Umbilical cord (tissue), 1 donor: ENCODE measurements at regions not wholly inside any gene's neighbourhood (a gene's known extent, or its start where the extent isn't known, plus 50 kb on each side); places are given as distances from the start of the nearest gene placed in this dataset.
"Not testable (repeated sequence)": the region's sequence is repeated elsewhere in the genome, so short reads cannot be mapped to it uniquely, and the experiment has no call there.

Source experiments
- DNase-seq: peaks from one replicate; pipeline ENCODE4 v3.0.0-alpha.2; 2015; ENCODE audit warnings: low spot score

DNA sequence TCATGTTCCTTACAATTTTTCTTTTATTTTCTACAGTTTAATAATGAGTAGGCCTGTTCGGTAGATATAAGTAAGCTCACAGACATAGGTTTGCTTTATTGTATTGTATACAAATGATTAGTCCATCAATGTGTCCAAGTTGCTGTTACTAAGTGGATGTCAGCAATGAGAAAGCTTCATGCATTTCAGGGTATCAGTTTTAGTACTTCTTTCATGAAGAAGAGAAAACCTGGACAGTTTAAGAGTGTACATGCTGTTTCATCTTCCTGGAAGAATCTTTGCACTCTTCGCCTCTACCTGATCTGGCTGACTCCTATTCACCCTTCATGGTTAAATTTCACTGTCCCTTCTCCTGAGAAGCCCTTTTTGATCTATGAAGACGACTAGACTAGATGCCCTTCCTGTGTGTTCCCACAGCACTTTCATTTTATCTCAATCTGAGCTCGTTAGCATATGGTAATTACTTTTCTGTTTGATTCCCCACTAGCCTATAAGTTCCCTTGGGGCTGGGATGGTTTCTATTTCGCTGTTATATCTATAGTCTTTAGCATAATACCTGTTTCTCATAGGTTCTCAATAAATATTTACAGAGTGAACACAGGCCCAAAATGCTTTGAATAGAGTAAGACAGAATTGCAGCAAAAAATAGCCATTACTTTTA is 70.7 kb downstream of the CETN3 start:
- no peak for DNase-seq

DNA sequence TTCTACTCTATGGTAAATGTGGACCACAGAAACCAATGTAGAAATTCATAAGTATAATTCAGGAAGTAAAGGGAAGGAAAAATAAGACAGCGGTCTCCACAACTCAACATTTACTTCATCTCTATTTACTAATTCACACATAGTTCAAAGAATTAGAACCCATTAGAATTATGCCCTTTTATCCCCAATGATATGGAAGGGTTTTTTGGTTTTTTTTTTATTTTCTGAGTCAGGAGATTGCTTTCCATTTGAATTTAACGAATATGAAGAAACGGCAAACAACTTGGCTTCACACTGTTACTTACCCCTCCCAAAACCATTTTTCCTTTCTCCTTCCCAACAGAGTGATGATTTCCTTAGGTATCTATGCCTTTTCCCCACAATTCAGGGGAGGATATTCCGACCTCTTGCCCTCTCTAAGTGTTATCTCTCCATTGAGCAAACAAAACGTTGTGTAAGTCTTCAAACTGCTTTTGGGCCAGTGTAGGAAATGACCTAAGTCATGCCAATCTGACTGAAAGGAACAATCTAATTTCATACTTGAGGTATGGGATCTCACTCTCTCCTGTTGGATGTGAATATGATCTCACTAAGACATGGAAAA is 72.0 kb downstream of the CETN3 start:
- DNase-seq = no peak

DNA sequence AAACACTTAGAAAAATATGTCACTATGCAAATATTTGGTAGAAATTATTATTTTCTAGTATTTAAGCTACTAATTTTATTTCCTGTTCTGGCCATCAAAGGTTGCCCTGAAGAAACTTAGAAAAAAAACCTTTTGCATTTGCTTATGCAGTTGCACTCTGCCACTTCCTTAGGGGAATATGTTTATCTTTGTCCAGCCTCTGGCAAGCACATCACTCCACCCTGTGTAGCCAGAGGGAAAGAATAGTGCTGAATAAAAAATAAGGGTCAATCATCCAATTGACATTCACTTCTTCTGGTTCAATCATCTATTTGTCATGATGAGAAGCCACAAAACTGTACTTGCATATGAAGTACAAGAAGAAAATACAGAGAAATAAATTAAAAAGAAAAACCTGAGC is 72.8 kb downstream of the CETN3 start:
- DNase-seq = no peak

DNA sequence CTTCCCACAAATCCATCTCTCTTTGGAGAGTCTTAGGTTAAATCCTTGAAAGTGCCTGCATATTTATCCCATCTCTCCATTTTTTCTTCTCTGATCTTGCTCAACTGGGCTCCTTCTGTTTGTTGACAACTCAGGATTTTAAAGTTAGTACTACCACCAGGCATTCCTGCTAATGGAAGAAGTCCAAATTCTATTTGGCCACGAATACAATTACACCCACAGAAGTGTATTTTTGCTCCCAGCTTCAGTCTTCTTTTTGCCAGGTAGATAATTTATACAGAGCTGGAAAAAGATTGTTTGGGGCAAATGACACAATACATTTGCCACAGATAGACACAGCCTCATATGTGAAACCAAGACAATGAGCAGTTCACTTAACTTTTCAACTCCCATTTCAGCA is 74.8 kb downstream of the CETN3 start:
- peak; percentile 70 for DNase-seq

DNA sequence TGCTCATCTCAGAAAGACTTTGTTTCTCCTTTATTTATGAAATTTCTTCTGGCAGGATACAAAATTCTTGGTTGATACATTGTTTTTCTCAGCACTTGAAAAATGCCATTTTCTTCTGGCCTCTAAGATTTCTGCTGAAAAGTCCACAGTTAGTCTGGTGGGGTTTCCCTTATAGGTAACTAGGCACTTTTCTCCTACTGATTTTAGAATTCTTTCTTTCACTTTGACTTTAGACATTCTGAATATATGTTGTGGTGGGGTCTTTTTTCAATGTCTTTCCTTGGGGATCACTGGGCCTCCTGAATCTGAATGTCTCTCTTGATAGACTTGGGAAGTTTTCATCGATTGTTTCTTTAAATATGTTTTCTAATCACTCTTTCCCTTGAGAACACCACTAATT is 79.6 kb downstream of the CETN3 start:
- no peak for DNase-seq

DNA sequence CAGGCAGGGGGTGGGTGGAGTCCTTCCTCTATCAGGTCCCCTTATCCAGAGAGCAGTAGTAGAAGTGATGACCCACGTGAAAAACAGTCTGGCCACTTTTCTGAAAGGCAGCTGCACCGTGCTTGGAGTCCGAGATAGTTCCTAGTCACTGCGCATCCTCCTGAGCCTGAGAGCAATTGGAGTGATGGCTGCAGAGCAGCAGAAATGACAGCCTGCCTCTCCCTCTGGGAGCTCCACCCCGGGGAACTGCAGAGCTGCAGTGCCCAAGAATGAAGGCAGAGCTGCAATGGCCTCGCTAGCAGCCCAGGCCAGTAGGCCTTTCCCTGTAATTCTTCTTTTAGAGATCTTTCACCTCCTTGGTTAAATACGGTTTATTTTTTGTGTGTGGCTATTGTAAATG is 82.6 kb downstream of the CETN3 start:
- no peak for DNase-seq

DNA sequence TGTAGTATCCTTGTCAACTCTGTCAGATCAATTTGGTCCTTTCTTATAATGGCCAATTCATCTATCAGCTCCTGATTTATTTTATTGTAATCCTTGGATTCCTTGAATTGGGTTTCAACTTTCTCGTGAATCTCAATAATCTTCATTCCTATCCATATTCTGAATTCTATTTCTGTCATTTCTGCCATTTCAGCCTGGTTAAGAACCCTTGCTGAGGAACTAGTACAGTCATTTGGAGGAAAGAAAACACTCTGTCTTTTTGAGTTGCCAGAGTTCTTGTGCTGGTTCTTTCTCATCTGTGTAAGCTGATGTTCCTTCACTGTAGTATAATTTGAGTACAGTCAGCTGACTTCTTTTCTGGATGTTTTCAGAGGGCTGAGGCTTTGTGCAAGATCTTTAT is 84.5 kb downstream of the CETN3 start:
- no peak for DNase-seq

DNA sequence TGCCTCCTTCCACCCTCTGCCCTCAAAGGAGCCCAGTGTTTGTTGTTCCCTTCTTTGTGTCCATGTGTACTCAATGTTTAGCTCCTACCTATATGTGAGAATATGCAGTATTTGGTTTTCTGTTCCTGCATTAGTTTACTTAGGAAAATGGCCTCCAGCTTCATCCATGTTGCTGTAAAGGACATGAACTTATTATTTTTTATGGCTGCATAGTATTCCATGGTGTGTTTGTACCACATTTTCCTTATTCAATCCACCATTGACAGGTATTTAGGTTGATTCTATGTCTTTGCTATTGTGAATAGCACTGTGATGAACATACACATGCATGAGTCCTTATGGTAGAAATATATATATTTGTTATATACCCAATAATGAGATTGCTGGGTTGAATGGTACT is 89.2 kb downstream of the CETN3 start:
- not testable (repeated sequence) for DNase-seq

DNA sequence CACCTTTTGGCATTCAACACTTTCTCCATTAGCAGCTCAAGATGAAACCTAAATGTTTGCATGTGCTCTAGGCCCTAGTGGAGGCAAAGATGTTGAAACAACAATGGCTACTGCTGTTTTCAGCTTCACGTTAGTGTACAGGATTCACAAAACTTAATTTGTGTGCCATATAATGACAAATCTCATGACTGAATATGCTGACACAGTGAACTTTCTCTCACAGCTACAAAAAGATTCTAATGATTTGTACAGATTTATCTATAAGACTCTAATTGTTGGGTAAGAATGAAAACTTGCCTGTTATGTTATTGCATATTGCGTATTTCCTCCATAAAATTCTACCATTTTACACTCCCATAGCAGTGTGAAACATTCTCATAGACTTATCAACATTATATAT is 97.5 kb downstream of the CETN3 start:
- DNase-seq = no peak

DNA sequence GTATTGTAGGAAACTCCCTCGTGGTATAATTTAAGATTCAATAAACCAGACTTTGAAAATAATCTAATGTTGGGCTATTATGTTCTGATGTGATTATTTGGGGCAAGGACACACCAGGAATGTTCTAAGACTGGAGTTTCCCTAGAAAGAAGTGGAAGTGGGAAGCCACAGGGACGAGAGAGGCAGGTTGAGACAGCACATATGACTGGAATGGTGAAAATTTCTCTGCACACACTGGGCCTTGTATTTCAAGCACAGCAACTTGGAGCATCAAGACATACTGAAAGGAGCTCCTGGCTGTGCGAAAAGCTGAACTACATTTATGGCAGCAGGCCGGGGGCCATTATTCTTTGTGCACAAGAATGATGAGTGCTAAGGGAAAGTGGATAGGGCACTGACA is 98.2 kb downstream of the CETN3 start:
- peak; percentile 40 for DNase-seq

DNA sequence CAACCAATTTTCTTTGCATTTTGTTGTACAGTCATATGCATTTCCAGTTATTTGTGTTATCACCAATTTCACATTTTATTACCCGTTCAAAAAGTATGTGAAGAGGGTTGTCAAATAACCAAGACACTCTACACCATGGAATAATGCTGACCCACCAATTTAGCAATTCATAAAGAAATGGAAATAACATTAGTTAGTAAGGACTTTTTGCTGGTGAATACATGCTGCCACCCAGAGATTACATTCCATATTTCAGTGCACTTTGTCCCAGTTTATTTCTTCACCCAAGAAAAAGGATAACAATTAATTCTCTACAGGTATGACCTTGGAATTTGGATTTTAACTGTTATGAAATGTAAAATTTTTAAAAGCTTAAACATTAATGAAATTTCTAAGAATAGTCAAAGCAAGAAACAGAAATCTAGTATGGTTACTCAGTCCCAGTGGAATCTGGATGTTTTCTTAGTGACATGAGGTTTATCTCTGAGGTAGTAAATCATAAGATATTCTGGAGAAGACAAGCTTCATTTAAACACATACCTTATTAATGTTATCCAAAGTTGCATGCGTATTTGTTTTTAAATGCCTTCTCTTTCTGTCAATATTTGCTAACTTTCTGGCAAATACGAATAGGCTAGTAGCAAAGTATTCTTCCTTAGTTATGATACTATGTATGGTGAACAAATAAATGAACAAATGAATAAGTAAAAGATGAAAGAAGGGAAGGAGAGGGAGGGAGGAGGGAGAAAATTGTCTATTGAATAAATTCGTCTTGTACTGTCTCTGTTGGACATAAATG is 100.6 kb downstream of the CETN3 start:
- DNase-seq = peak; percentile 28

DNA sequence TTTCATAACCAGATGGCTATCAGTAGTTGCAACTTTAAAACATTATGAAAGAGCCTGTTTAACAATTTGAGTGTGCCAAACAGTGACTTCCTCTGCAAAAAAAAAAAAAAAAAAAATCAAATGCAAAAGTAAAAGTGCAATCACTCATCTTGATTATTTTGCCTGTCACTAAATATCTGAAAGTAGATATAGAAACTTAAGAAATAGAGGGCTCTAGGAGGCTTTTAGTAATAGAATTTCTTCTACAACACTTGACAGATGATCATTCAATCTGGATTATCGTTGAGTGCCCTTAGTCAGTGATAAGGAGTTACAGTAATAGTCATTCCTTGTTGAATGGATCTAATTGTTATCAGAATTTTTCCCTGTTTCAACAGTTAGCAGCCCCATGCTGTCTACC is 101.8 kb downstream of the CETN3 start:
- DNase-seq = peak; percentile 33

DNA sequence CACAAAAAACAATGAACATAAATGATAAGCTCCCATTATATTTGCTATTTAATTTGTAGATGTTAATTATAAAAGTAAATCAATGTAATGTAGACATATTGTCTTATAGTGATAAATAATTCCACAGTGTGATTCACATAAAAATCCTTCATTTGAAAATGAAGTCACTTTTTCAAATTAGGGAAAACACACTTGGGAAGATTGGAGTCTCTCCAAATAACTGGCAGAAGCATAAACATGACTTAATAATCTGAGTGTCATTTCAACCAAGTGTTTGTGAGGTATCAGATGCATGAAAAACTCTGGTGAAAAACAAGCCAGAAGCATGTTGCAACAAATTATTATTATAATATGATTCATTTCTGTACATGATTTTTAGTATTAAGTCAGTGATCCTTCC is 102.2 kb downstream of the CETN3 start:
- DNase-seq = no peak

DNA sequence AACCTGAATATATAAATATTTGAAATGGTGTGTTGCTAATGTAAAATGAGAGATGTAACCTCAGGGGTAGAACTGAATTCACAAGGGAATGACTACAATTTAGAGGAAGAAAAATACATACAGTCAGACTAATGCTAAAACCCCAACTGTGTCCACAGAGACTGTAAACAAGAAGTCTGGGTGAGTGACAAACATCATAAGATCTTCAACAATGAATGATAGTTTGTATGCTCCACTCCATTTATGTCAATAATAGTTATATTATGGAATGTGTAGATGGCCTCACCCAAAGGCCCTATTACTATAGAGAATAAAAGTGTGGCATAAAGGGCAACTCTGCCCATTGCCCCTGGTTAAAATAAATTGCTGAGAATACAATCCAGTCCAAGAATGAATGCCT is 102.9 kb downstream of the CETN3 start:
- DNase-seq = no peak

DNA sequence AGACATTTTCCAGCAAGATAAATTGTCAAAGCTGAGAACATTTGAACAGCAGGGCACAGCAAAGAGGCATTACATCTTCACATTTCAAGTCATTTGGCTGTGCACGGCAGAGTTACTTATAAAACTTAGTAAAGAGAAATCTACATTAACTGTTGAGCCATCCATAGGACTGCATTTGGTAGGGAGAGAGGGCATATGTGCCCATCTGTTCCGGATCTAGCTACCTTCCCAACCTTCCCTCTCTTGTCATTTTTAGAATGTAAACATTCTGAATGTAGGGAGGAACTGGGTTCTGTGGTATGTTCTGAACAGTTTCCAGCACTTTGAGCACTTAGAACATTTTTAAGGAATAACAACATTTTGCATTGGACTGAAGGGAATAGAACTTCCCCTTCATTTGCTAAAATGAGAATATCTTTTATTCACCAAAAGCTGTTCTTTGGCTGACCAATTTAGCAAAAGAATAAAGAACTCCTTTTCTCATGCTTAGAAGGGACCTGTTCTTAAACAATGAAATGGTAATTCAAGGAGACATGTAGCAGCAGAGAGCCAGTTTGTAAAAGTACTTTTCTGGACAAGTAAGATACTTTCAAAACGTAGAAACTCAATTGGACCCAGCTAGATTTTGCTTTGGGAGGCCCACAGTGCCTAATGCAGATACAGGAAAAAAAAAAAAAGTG is 104.4 kb downstream of the CETN3 start:
- DNase-seq = no peak

DNA sequence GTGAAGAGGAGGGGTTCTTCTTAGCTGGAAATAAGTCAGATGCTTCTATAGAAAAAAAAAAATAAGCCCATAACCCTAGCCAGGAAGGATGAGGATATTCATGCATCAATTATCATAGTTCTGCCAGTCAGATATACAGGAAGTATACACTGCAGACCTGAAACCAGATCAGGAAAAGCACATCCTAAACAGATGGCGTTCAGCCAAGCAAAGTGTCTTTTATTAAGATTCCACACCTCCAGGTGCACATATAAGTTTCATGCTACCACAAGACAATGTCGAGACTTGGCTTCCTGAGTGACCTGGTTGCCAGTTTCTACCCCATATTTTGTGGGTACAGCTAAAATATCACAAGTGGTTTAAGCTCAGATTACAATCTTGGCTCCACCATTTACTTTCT is 108.3 kb downstream of the CETN3 start:
- DNase-seq = no peak

DNA sequence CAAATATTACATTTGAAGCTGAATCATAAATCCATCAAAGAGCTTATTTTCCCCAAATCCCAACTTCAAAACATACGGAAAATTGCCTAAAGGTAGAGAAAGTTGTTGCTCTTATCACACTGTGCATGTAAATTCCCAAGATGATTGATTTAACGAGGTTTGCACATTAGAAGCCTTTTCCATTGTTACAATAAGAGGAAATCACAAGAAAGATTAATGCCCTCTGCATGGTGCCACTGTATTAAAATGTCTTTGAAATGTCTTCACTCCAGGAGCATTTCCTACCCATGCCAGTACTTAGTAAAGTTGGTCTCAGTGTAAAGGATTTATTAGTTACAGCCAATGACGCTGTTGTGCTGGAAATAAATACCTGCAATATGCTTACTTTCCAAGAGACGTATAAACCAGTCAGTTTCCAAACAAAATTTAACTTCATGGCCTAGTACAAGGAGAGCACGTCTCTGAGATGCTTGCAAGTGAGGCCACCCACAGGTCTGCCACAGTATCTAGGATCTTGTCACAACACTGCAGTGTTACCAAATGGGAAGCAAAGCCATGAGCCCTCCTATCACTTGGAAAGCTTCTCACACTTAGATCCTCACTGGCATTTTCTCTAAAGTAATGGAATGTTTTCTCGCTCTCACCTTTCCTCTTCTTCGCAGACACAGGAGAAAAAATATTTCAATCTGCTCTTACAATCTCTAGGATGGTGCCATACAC is 112.4 kb downstream of the CETN3 start:
- no peak for DNase-seq

DNA sequence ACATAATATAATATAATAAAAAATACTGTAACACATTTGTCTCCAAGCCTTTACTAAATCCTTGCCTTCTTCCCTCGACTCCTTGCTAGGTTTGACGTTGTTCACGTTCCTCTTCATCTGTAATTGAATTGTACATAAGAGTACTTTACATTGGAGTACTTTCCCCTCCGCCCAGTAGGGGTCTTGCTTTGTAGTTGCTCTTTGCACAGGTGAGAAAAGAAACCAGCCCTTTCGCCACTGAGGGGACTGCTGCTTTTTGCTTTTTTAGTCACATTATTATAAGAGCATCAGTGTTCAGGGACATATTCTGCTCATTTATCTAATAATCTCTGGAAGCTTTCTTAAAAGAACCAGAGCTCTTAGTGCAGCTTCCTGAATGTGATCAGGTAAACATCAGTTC is 115.0 kb downstream of the CETN3 start:
- DNase-seq = no peak

DNA sequence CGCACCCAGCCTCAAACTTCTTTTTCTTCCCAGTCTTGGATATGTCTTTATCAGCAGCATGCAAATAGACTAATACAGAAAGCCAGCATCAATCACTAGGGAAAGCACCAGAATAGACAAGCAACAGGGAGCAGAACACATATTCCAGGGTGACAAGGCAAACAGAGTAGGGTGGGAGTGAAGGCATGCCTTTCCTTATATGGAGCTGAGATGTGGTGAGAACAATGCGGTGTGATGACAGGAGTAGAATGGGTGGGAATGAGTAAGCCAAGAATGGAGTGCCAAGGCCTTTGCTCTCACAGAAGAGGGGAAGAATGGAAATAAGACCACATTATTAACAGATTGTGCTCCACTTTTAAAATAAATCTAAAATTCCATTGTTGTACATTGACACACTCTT is 115.6 kb downstream of the CETN3 start:
- DNase-seq = no peak

DNA sequence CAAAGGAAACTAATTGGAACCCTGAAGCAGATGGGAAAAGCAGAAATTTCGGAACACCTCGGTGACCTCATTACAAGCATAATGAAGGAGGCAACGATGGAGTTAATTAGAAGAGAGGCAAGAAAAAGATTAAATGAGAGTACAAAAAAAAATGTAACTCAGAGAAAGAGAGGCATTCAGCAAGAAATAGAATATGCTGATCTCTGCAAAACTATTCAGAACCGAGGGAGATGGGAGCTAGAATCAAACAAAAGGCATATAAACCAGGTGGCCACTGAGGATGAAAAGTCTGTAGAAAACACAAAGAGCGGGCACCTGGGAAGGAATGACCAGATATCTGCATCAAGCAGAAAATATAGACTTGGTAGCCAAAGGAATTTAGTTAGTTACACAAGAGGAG is 118.9 kb downstream of the CETN3 start:
- DNase-seq = no peak

DNA sequence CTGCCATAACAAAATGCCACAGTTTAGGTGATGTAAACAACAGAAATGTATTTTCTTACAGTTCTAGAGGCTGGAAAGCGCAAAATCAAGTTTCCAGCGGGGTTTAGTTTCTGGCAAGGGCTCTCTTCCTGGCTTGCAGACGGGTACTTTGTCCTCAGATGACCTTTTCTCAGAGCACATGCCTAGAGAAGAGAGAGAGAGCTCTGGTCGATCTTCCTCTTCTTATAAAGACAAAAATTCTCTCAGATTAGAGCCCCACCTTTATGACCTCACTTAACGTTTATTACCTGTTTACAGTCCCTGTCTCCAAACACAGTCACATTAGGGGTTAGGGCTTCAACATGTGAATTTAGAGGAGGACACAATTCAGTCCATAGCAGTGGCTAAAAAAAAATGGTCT is 119.7 kb downstream of the CETN3 start:
- DNase-seq = no peak

DNA sequence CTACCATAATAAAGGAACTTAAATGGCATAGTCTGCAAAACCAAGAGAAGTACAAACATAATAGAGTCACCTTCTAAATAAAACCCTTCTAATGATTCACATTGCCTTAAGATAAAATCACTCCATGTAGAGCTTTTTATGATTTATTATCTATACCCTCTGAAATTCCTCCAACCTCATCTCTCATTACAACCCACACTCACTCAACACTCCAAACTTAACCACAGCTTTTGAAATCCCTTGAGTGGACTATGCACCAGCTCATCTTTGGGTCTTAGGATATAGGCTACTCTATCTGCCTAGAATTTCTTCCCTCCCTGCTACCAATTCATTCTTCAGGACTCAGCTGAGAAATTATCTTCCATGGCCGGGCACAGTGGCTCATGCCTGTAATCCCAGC is 122.5 kb downstream of the CETN3 start:
- DNase-seq = no peak
